Mucosa of descending colon (tissue), 3 donors: ENCODE measurements at regions not wholly inside any gene's neighbourhood (a gene's known extent, or its start where the extent isn't known, plus 50 kb on each side); places are given as distances from the start of the nearest gene placed in this dataset.
"Not testable (repeated sequence)": the region's sequence is repeated elsewhere in the genome, so short reads cannot be mapped to it uniquely, and the experiment has no call there.

Experiments
- ATAC-seq: fragments of 200-7000 bp; cut with Tn5 transposase; one replicate; pipeline ENCODE4 v1.9.1; 2020; ENCODE audit warnings: mild to moderate bottlenecking, moderate library complexity
- DNase-seq, 3 donors: peaks; one replicate each; pipeline ENCODE4 v3.0.0-alpha.2; 2020
- H3K36me3 ChIP-seq: fragments of 200-600 bp; one replicate; pipeline ENCODE4 v1.8.0; 2021; ENCODE audit warnings: low read depth, mild to moderate bottlenecking
- H3K4me1 ChIP-seq: fragments of 200-600 bp; one replicate; pipeline ENCODE4 v1.8.0; 2021; ENCODE audit warnings: low read depth, mild to moderate bottlenecking
- H3K4me3 ChIP-seq: fragments of 200-600 bp; one replicate; pipeline ENCODE4 v1.8.0; 2021; ENCODE audit warnings: mild to moderate bottlenecking
- H3K9me3 ChIP-seq: fragments of 200-600 bp; one replicate; pipeline ENCODE4 v1.8.0; 2021; ENCODE audit warnings: mild to moderate bottlenecking
- CTCF ChIP-seq: fragments of 200-600 bp; IDR thresholded peaks from one replicate; pipeline ENCODE4 v1.8.0; 2022; ENCODE audit warnings: antibody characterized with exemption, mild to moderate bottlenecking
- intact Hi-C, 2 donors: fragments of 100-400 bp; cut with DNase I in 1 of 2; cut with micrococcal nuclease in 1 of 2; formaldehyde crosslinking; loops; one replicate each; pipeline versions ENCODE4 v1.11.0 to v1.11.1; 2022; cut with DNase I, micrococcal nuclease
- donor health status: DM: no; HTN: no; CAD: no; lungs with moderate emphysema.
- donor health status: DM: no; HTN: no; CAD: no.
- donor health status: DM: no; HTN: yes; CAD: no.

GRCh38 chr4:106530821-106531220 lies 162.2 kb upstream of the GIMD1 start:
- no peak overlapping the region for H3K4me3 ChIP-seq
- no peaks in the 10 kb centered on the region for H3K36me3 ChIP-seq
- TF ChIP-seq CTCF = no peak
- ATAC-seq = no peak
- intact Hi-C loops = no loop called here
- no peaks in the 10 kb centered on the region for H3K9me3 ChIP-seq
- no peaks in the 10 kb centered on the region for H3K4me1 ChIP-seq
- no peak for DNase-seq

GRCh38 chr4:106530024-106530361 lies 161.4 kb upstream of the GIMD1 start:
- Histone ChIP-seq H3K36me3 (no peaks in the 10 kb centered on the region), H3K4me3 (no peak overlapping the region), H3K4me1 (no peaks in the 10 kb centered on the region), H3K9me3 (no peaks in the 10 kb centered on the region)
- ATAC-seq (no peak), DNase-seq (no peak)
- no peak for TF ChIP-seq CTCF
- intact Hi-C loops = no loop called here

- DNase-seq = no peak
- Histone ChIP-seq H3K4me1 (no peaks in the 10 kb centered on the region), H3K4me3 (no peak overlapping the region), H3K9me3 (no peaks in the 10 kb centered on the region), H3K36me3 (no peaks in the 10 kb centered on the region)
- no peak for ATAC-seq
- intact Hi-C loops = no loop called here
- TF ChIP-seq CTCF = no peak
These were observed 160.9 kb upstream of the GIMD1 start for GRCh38 chr4:106529348-106530023.

GRCh38 chr4:106527316-106527715 lies 158.7 kb upstream of the GIMD1 start:
- ATAC-seq = no peak
- no peaks in the 10 kb centered on the region for H3K9me3 ChIP-seq
- TF ChIP-seq CTCF = no peak
- intact Hi-C loops = no loop called here
- no peaks in the 10 kb centered on the region for H3K4me1 ChIP-seq
- no peak overlapping the region for H3K4me3 ChIP-seq
- no peak for DNase-seq
- H3K36me3 ChIP-seq = no peaks in the 10 kb centered on the region

GRCh38 chr4:106525425-106525824 lies 156.8 kb upstream of the GIMD1 start:
- H3K9me3 ChIP-seq, H3K36me3 ChIP-seq, H3K4me3 ChIP-seq, intact Hi-C loops, DNase-seq, H3K4me1 ChIP-seq, ATAC-seq: not testable (repeated sequence)

GRCh38 chr4:106524772-106525171 lies 156.2 kb upstream of the GIMD1 start:
- H3K4me3 ChIP-seq, intact Hi-C loops, DNase-seq, H3K9me3 ChIP-seq, H3K36me3 ChIP-seq, ATAC-seq, H3K4me1 ChIP-seq: not testable (repeated sequence)

GRCh38 chr4:106522839-106523238 lies 154.3 kb upstream of the GIMD1 start:
- DNase-seq (no peak), ATAC-seq (no peak)
- Histone ChIP-seq H3K4me1 (no peaks in the 10 kb centered on the region), H3K9me3 (no peaks in the 10 kb centered on the region), H3K4me3 (no peak overlapping the region), H3K36me3 (no peaks in the 10 kb centered on the region)
- no peak for TF ChIP-seq CTCF
- intact Hi-C loops = no loop called here
